ENCODE measurements at regions not wholly inside any gene's neighbourhood (a gene's known extent, or its start where the extent isn't known, plus 50 kb on each side); places are given as distances from the start of the nearest gene placed in this dataset.

- TF ChIP-seq CTCF (IDR thresholded peaks at IDR 0.05; ENCODE audit: low read depth, low read length, poor library complexity, severe bottlenecking) (no peak), EZH2phosphoT487 (IDR thresholded peaks at IDR 0.05; ENCODE audit: borderline replicate concordance, low read length) (no peak)
Measured at GRCh38 chr1:217039926-217040325, 316.7 kb upstream of the ESRRG start.

Data from DOHH2 (cell line).